ENCODE measurements at regions not wholly inside any gene's neighbourhood (a gene's known extent, or its start where the extent isn't known, plus 50 kb on each side); places are given as distances from the start of the nearest gene placed in this dataset.

GRCh38 chr6:40791004-40791403 is 203.8 kb upstream of the LRFN2 start:
- Histone ChIP-seq H3K79me2 (ENCODE audit: insufficient read depth, low read length) (no peaks in the 10 kb centered on the region), H3K9ac (ENCODE audit: low read length) (no peak overlapping the region), H2AFZ (ENCODE audit: low read length) (no peak overlapping the region), H3K27ac (ENCODE audit: low read depth, low read length, poor library complexity, severe bottlenecking) (no peak overlapping the region), H3K4me3 (ENCODE audit: low read depth, low read length, poor library complexity, severe bottlenecking) (no peak overlapping the region), H4K20me1 (ENCODE audit: insufficient read depth, low read length) (no peaks in the 10 kb centered on the region), H3K27me3 (ENCODE audit: insufficient read depth, low read length) (no peaks in the 10 kb centered on the region), H3K9me2 (ENCODE audit: low read depth, low read length) (no peaks in the 10 kb centered on the region), H3K9me3 (ENCODE audit: low read length) (no peaks in the 10 kb centered on the region), H3K36me3 (ENCODE audit: insufficient read depth, low read length) (no peaks in the 10 kb centered on the region), H3F3A (ENCODE audit: insufficient read depth, low read length) (no peaks in the 10 kb centered on the region), H3K4me1 (ENCODE audit: insufficient read depth, low read length, severe bottlenecking) (no peaks in the 10 kb centered on the region), H3K4me2 (ENCODE audit: low read length) (no peak overlapping the region)
- TF ChIP-seq CTCF (IDR thresholded peaks at IDR 0.05; ENCODE audit: low read length) (no peak), EZH2 (IDR thresholded peaks at IDR 0.05; ENCODE audit: borderline replicate concordance, low read length) (no peak)

GRCh38 chr6:40788661-40789655 is 201.8 kb upstream of the LRFN2 start:
- no peaks in the 10 kb centered on the region for H3K9me3 ChIP-seq (ENCODE audit: low read length)
- H3K4me3 ChIP-seq (ENCODE audit: low read depth, low read length, poor library complexity, severe bottlenecking) = no peak overlapping the region
- H3K27ac ChIP-seq (ENCODE audit: low read depth, low read length, poor library complexity, severe bottlenecking) = no peak overlapping the region
- no peaks in the 10 kb centered on the region for H3K36me3 ChIP-seq (ENCODE audit: insufficient read depth, low read length)
- no peak overlapping the region for H2AFZ ChIP-seq (ENCODE audit: low read length)
- H3K4me2 ChIP-seq (ENCODE audit: low read length) = no peak overlapping the region
- TF ChIP-seq CTCF (IDR thresholded peaks at IDR 0.05; ENCODE audit: low read length) = no peak
- TF ChIP-seq EZH2 (IDR thresholded peaks at IDR 0.05; ENCODE audit: borderline replicate concordance, low read length) = no peak
- no peaks in the 10 kb centered on the region for H3K9me2 ChIP-seq (ENCODE audit: low read depth, low read length)
- no peaks in the 10 kb centered on the region for H4K20me1 ChIP-seq (ENCODE audit: insufficient read depth, low read length)
- H3F3A ChIP-seq (ENCODE audit: insufficient read depth, low read length) = no peaks in the 10 kb centered on the region
- no peaks in the 10 kb centered on the region for H3K79me2 ChIP-seq (ENCODE audit: insufficient read depth, low read length)
- no peak overlapping the region for H3K9ac ChIP-seq (ENCODE audit: low read length)
- no peaks in the 10 kb centered on the region for H3K4me1 ChIP-seq (ENCODE audit: insufficient read depth, low read length, severe bottlenecking)
- H3K27me3 ChIP-seq (ENCODE audit: insufficient read depth, low read length) = no peaks in the 10 kb centered on the region

GRCh38 chr6:40782355-40782754 is 195.2 kb upstream of the LRFN2 start:
- Histone ChIP-seq H3K9ac (ENCODE audit: low read length) (no peak overlapping the region), H3F3A (ENCODE audit: insufficient read depth, low read length) (no peaks in the 10 kb centered on the region), H3K4me1 (ENCODE audit: insufficient read depth, low read length, severe bottlenecking) (no peaks in the 10 kb centered on the region), H3K4me3 (ENCODE audit: low read depth, low read length, poor library complexity, severe bottlenecking) (no peak overlapping the region), H3K79me2 (ENCODE audit: insufficient read depth, low read length) (no peaks in the 10 kb centered on the region), H3K36me3 (ENCODE audit: insufficient read depth, low read length) (no peaks in the 10 kb centered on the region), H3K27me3 (ENCODE audit: insufficient read depth, low read length) (no peaks in the 10 kb centered on the region), H3K9me2 (ENCODE audit: low read depth, low read length) (no peaks in the 10 kb centered on the region), H3K4me2 (ENCODE audit: low read length) (no peak overlapping the region), H3K9me3 (ENCODE audit: low read length) (no peaks in the 10 kb centered on the region), H4K20me1 (ENCODE audit: insufficient read depth, low read length) (no peaks in the 10 kb centered on the region), H3K27ac (ENCODE audit: low read depth, low read length, poor library complexity, severe bottlenecking) (no peak overlapping the region), H2AFZ (ENCODE audit: low read length) (no peak overlapping the region)
- no peak for TF ChIP-seq CTCF (IDR thresholded peaks at IDR 0.05; ENCODE audit: low read length)
- no peak for TF ChIP-seq EZH2 (IDR thresholded peaks at IDR 0.05; ENCODE audit: borderline replicate concordance, low read length)
